ENCODE measurements at regions not wholly inside any gene's neighbourhood (a gene's known extent, or its start where the extent isn't known, plus 50 kb on each side); places are given as distances from the start of the nearest gene placed in this dataset.
"Not testable (repeated sequence)": the region's sequence is repeated elsewhere in the genome, so short reads cannot be mapped to it uniquely, and the experiment has no call there.

GRCh38 chr3:166697495-166697894 lies 682.6 kb downstream of the ZBBX start:
- ATAC-seq (no peak), DNase-seq (no peak)
- H3K4me1 ChIP-seq: no peaks in the 10 kb centered on the region
- no peak overlapping the region for H3K4me3 ChIP-seq
- intact Hi-C loops (cut with DNase I): no loop called here
- WGBS, 2 donors: 52 to 73% methylated on average over 1 of the region's 1 CpG
- H3K36me3 ChIP-seq (replicated peaks in 1 of 2; ENCODE audit: insufficient read depth in 1 of 2, low read depth in 2 of 2): no peaks in the 10 kb centered on the region
- H3K9me3 ChIP-seq: no peaks in the 10 kb centered on the region
- no peaks in the 10 kb centered on the region for H3K27me3 ChIP-seq
- no peak for TF ChIP-seq POLR2A (IDR thresholded peaks at IDR 0.05)
- TF ChIP-seq, protein P1, sequence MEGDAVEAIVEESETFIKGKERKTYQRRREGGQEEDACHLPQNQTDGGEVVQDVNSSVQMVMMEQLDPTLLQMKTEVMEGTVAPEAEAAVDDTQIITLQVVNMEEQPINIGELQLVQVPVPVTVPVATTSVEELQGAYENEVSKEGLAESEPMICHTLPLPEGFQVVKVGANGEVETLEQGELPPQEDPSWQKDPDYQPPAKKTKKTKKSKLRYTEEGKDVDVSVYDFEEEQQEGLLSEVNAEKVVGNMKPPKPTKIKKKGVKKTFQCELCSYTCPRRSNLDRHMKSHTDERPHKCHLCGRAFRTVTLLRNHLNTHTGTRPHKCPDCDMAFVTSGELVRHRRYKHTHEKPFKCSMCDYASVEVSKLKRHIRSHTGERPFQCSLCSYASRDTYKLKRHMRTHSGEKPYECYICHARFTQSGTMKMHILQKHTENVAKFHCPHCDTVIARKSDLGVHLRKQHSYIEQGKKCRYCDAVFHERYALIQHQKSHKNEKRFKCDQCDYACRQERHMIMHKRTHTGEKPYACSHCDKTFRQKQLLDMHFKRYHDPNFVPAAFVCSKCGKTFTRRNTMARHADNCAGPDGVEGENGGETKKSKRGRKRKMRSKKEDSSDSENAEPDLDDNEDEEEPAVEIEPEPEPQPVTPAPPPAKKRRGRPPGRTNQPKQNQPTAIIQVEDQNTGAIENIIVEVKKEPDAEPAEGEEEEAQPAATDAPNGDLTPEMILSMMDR (IDR thresholded peaks at IDR 0.05): no peak
- no peak overlapping the region for H3K27ac ChIP-seq

DNA sequence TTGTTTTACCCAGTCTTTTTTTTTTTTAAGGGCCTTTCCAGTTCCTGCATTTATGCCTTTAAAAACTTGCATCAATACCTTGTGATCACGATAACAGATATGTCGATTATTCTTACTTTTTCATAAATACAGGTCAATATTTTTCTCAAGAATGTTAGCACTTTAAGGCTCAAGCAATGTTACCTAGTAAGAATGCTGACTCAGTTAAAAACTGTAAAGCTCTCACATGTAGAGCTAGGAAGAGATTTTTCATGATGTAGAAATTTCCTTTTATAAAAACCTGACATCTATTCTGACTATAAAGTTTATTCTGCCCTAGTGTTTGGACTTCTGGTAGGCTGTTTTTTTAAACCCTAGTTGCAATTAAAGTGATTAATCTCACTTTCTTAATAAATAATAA lies 684.0 kb downstream of the ZBBX start:
- intact Hi-C loops (cut with DNase I): no loop called here
- no peak for DNase-seq
- no peaks in the 10 kb centered on the region for H3K9me3 ChIP-seq
- no peaks in the 10 kb centered on the region for H3K4me1 ChIP-seq
- H3K36me3 ChIP-seq (replicated peaks in 1 of 2; ENCODE audit: insufficient read depth in 1 of 2, low read depth in 2 of 2): no peaks in the 10 kb centered on the region
- WGBS, 2 donors: 62 to 72% methylated on average over 2 of the region's 2 CpGs
- TF ChIP-seq, protein P1 (IDR thresholded peaks at IDR 0.05): no peak
- TF ChIP-seq POLR2A (IDR thresholded peaks at IDR 0.05): no peak
- H3K27ac ChIP-seq: no peak overlapping the region
- H3K27me3 ChIP-seq: no peaks in the 10 kb centered on the region
- ATAC-seq: no peak
- no peak overlapping the region for H3K4me3 ChIP-seq

GRCh38 chr3:166688665-166689064 lies 691.4 kb downstream of the ZBBX start:
- DNase-seq: no peak
- H3K27ac ChIP-seq: no peak overlapping the region
- H3K36me3 ChIP-seq (replicated peaks in 1 of 2; ENCODE audit: insufficient read depth in 1 of 2, low read depth in 2 of 2): no peaks in the 10 kb centered on the region
- TF ChIP-seq POLR2A (IDR thresholded peaks at IDR 0.05): no peak
- TF ChIP-seq, protein P1 (IDR thresholded peaks at IDR 0.05): no peak
- no peaks in the 10 kb centered on the region for H3K9me3 ChIP-seq
- no peak for ATAC-seq
- WGBS, 2 donors: 86 to 90% methylated on average over 1 of the region's 1 CpG
- no peaks in the 10 kb centered on the region for H3K4me1 ChIP-seq
- H3K4me3 ChIP-seq: no peak overlapping the region
- intact Hi-C loops (cut with DNase I): no loop called here
- H3K27me3 ChIP-seq: no peaks in the 10 kb centered on the region

DNA sequence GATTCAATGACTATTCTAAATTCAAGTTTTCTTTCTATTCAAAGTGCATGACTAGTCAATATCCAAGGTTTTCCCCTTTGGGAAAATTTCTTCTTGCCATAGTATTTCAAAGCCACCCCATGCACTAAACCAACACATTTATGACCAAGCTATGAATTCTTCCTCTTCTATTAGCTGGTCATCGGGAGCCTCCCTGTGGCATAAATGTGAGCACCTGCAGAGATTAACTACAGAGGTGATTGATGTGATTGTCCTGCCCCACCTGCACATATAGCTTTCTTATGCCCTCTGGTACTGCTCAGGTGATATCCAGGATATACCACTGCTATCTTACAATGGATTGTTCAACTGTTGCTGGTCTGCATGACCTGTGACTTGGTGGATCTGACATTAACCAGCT lies 694.9 kb downstream of the ZBBX start:
- Histone ChIP-seq H3K27me3 (no peaks in the 10 kb centered on the region), H3K27ac (no peak overlapping the region), H3K4me1 (no peaks in the 10 kb centered on the region), H3K36me3 (replicated peaks in 1 of 2; ENCODE audit: insufficient read depth in 1 of 2, low read depth in 2 of 2) (no peaks in the 10 kb centered on the region), H3K9me3 (no peaks in the 10 kb centered on the region), H3K4me3 (no peak overlapping the region)
- no peak for ATAC-seq
- TF ChIP-seq POLR2A (IDR thresholded peaks at IDR 0.05): no peak
- TF ChIP-seq, protein P1 (IDR thresholded peaks at IDR 0.05): no peak
- intact Hi-C loops (cut with DNase I): no loop called here
- 63 to 65% methylated on average over 1 of the region's 1 CpG for WGBS, 2 donors
- no peak for DNase-seq

GRCh38 chr3:166684077-166684476 lies 696.0 kb downstream of the ZBBX start:
- H3K27ac ChIP-seq; H3K4me1 ChIP-seq; DNase-seq; H3K36me3 ChIP-seq (replicated peaks in 1 of 2; ENCODE audit: insufficient read depth in 1 of 2, low read depth in 2 of 2); H3K4me3 ChIP-seq; intact Hi-C loops (cut with DNase I); H3K27me3 ChIP-seq; H3K9me3 ChIP-seq; ATAC-seq: not testable (repeated sequence)
- 91 to 93% methylated on average over 5 of the region's 5 CpGs for WGBS, 2 donors

Data from body of pancreas (tissue), 4 donors.